K562 (cell line): ENCODE measurements at regions not wholly inside any gene's neighbourhood (a gene's known extent, or its start where the extent isn't known, plus 50 kb on each side); places are given as distances from the start of the nearest gene placed in this dataset.
A peak's percentile ranks its signal among the peaks of the same experiment; 100 is the strongest.

Experiments
- GATAD2A ChIP-seq: fragments of 450-650 bp; IDR thresholded peaks from 2 replicates; pipeline ENCODE4 v1.6.1; 2017
- L3MBTL2 ChIP-seq: fragments of 450-650 bp; IDR thresholded peaks from 2 replicates; pipeline ENCODE4 v1.6.1; 2016; ENCODE audit warnings: mild to moderate bottlenecking, moderate library complexity
- TFAP4 ChIP-seq: sonication (generic); formaldehyde crosslinking; IDR thresholded peaks from 2 replicates; pipeline ENCODE4 v1.8.0; 2022; ENCODE audit warnings: missing genetic modification reagents, mild to moderate bottlenecking, moderate library complexity, borderline replicate concordance
- TF ChIP-seq, protein P1 (sequence below), 2 experiments: fragments of 450-650 bp; IDR thresholded peaks; 2 replicates each; pipeline ENCODE4 v1.6.1; 2016
- TF ChIP-seq, protein P2 (sequence below), 3 experiments: IDR thresholded peaks in 2 of 3; conservative IDR thresholded peaks in 1 of 3; 2 replicates each; pipeline ENCODE4 v1.5.1; 2011 to 2012; ENCODE audit warnings: low read length in 3 of 3, mild to moderate bottlenecking in 3 of 3, control low read depth in 2 of 3, improper control_type of control experiment in 1 of 3, inconsistent platforms in 1 of 3, low read depth in 1 of 3, mixed read lengths in 1 of 3, moderate library complexity in 1 of 3; ENCODE audit not compliant: insufficient read depth in 2 of 3

DNA sequence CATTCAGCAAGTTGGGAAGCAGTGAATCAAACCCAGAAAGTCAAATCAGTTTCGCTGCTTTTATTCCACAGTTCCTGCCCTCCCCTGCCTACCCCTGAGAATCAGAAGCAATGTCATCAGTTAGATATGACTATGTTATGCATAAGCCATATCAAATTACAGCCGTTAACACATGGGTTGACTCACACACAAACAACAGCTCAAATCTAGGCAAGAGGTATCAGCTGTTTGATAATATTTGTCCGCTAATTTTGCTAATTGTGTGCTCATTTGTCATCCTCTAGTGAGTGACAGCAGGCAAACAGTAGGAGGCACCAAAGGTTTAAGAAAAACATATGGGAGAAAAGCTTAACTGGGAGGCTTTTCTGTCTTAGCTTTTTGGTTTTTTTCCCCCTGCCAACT lies 327.4 kb upstream of the CCL2 start (continued):
- TF ChIP-seq, protein P1, sequence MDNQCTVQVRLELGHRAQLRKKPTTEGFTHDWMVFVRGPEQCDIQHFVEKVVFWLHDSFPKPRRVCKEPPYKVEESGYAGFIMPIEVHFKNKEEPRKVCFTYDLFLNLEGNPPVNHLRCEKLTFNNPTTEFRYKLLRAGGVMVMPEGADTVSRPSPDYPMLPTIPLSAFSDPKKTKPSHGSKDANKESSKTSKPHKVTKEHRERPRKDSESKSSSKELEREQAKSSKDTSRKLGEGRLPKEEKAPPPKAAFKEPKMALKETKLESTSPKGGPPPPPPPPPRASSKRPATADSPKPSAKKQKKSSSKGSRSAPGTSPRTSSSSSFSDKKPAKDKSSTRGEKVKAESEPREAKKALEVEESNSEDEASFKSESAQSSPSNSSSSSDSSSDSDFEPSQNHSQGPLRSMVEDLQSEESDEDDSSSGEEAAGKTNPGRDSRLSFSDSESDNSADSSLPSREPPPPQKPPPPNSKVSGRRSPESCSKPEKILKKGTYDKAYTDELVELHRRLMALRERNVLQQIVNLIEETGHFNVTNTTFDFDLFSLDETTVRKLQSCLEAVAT (IDR thresholded peaks at IDR 0.05) = 0 out of 4 replicates have a peak, but pooled peaks of 1 of the 2 experiments have one; percentile 11
- peak; percentile 52 for TF ChIP-seq TFAP4 (CRISPR knock-in tag)
- TF ChIP-seq GATAD2A = peak; percentile 49; the same call in 1 of the 2 replicates
- TF ChIP-seq, protein P2, sequence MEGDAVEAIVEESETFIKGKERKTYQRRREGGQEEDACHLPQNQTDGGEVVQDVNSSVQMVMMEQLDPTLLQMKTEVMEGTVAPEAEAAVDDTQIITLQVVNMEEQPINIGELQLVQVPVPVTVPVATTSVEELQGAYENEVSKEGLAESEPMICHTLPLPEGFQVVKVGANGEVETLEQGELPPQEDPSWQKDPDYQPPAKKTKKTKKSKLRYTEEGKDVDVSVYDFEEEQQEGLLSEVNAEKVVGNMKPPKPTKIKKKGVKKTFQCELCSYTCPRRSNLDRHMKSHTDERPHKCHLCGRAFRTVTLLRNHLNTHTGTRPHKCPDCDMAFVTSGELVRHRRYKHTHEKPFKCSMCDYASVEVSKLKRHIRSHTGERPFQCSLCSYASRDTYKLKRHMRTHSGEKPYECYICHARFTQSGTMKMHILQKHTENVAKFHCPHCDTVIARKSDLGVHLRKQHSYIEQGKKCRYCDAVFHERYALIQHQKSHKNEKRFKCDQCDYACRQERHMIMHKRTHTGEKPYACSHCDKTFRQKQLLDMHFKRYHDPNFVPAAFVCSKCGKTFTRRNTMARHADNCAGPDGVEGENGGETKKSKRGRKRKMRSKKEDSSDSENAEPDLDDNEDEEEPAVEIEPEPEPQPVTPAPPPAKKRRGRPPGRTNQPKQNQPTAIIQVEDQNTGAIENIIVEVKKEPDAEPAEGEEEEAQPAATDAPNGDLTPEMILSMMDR (IDR thresholded peaks at IDR 0.05 in 2 of 3, conservative IDR thresholded peaks at IDR 0.05 in 1 of 3; ENCODE audit: insufficient read depth in 2 of 3, low read depth in 1 of 3, low read length in 3 of 3) = peak; percentile 42 to 85 (median 73); a peak in 5 of 6 replicates
- TF ChIP-seq L3MBTL2 = peak; percentile 25; the same call in 1 of the 2 replicates
